Renal cortex interstitium (tissue), 11 donors: ENCODE measurements at regions not wholly inside any gene's neighbourhood (a gene's known extent, or its start where the extent isn't known, plus 50 kb on each side); places are given as distances from the start of the nearest gene placed in this dataset.
A peak's percentile ranks its signal among the peaks of the same experiment; 100 is the strongest.

Experiments used
- DNase-seq, 11 donors: peaks; one replicate each; pipeline ENCODE4 v3.0.0-alpha.2; 2013; ENCODE audit warnings: low read depth in 9 of 11, low spot score in 4 of 11; ENCODE audit errors: extremely low read depth in 1 of 11

GRCh38 chr6:16985513-16986284, 116.2 kb upstream of the STMND1 start:
- no peak for DNase-seq

GRCh38 chr6:16982807-16983206, 119.0 kb upstream of the STMND1 start:
- DNase-seq = no peak

DNA sequence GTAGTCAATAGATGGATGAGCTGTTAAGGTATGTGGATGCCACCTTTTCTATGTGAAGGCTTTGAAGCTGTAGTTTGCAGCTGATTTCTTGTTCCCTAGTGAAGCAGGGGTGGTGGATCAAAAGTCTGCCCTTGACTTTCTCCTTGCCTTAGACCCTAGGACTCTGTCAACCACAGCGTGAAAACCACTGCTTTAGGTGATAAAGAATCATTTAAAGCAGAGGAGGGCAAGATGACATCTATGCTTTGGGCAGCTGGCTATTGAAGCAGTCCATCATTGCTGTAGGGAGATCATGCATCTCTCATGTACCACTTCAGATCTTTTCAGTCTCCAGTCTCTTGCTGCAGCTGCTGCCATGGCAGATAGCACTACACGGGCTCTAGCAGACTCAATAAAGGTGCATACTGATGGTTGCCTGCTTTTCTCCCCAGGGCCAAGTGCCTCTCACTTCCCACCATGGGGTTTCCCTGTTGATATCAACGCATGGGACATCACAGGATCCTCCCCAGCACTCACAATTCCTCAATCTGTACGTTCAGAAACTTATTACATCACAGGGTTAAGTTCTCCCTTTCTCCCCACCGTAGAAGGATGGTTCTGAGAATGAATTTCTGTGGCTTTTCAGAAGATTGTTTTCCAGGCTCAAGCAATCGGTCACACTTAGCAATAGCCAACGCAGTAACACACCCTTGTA, 122.0 kb upstream of the STMND1 start:
- no peak for DNase-seq

DNA sequence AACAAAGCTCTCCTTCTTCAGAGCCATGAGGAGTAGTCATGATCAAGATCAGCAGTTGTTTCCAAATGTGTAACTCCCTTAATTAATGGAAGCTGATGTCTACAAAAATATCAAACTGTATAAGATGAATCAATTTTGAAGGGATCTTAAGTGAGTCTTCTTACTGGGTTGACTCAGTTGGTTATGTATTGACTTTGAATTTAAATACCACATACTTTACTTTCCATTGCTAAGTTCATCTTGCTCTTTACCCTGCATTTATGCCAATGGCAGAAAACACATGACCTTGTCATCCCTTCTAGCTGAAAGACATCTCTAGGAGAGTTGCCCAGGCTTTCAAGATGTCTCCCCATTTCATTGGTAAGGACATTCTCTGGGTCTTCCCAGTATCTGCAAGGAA, 123.2 kb upstream of the STMND1 start:
- DNase-seq = no peak

- DNase-seq = no peak
These were observed 125.3 kb upstream of the STMND1 start for GRCh38 chr6:16976385-16977183.

GRCh38 chr6:16974704-16975359, 127.0 kb upstream of the STMND1 start:
- DNase-seq = no peak

DNA sequence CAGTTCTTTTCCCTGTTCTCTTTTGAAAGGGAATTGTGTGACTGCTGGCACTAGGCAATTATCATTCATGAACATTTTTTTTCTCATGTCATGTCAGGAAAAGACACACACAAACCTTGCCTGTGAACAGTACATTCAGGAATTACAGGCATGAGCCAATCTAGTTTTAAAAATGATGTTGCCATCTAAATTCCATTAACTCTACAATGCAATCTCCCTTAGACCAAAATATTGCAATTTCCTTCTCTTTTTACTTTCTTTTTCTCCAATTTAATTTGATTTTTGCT, 127.5 kb upstream of the STMND1 start:
- no peak for DNase-seq

- no peak for DNase-seq
These were observed 128.1 kb upstream of the STMND1 start for GRCh38 chr6:16973545-16974386.

DNA sequence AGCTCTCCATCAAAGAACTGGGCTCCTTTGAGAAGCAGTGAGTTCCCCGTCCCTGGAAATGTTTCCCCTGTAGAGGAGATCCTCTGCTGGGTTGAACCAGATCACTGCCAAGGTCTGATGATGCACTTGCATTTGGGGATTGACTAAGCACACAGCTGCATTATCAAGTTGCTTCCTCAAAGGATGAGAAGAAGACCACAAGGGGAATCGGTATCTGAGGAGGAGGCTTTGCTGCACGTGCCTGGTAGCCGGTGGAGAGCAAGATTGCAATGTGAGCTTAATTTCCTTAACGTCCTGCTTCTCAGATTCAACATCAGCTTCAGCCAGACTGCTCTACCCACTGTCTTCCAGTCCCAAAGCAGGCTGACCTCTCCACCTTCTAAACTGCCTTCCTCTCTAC, 128.8 kb upstream of the STMND1 start:
- no peak for DNase-seq

- no peak for DNase-seq
These were observed 129.3 kb upstream of the STMND1 start for GRCh38 chr6:16972535-16972934.

GRCh38 chr6:16969699-16970655, 131.9 kb upstream of the STMND1 start:
- no peak for DNase-seq

DNA sequence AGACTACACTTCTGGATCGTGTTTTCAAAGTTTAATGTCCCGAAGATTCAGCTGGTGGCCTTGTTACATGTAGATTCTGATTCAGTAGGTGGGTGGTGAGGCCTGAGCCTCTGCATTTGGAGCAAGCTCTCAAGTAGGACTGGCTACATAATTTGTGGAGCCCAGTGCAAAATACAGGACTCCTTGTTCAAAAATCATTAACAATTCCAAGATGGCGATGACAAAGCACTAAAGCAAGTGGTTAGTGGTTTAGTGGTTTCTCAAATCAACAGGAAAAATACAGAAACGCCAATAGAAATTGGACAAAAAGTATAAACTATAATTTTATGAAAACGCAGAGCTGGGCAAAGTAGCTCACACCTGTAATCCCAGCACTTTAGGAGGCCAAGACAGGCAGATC, 133.7 kb upstream of the STMND1 start:
- DNase-seq = no peak

GRCh38 chr6:16967470-16967817, 134.4 kb upstream of the STMND1 start:
- DNase-seq = no peak

DNA sequence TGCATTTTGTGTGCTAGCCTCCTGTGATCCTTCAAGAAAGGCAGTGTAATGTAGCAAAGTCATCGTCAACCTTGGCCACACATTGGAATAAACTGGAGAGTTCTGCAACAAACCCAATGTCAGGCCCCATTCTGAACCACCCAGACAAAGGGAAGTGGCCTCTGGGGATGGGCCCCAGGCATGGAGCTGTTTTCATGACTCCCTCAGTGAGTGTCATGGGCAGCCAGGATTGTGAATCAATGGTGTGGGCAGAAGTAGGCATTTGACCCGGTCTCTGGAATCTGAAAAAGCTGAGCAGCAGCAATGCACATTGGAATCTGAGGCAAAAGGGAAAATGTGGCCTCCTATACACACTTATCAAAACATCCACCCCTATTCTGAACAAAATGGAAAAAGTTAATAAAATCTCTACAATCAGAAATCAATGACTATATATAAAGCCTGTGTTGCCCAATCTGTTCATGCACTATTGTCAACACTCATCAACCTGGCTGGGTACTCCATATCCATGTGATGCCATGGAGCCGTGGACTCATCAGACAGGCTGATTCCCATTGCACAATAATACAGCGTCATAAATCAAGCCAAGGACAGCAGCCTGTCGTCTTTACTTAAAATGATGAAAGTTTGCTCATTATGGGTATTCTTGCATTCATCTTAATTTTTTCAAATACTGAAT, 134.9 kb upstream of the STMND1 start:
- DNase-seq = no peak

- DNase-seq = no peak
These were observed 136.2 kb upstream of the STMND1 start for GRCh38 chr6:16965689-16966088.

- DNase-seq = peak; percentile 49 to 72 (median 68)
These were observed 137.0 kb upstream of the STMND1 start for GRCh38 chr6:16964553-16965499.
